OCI-LY1 (cell line): ENCODE measurements at regions not wholly inside any gene's neighbourhood (a gene's known extent, or its start where the extent isn't known, plus 50 kb on each side); places are given as distances from the start of the nearest gene placed in this dataset.

Source experiments
- EZH2 ChIP-seq: fragments of 200-600 bp; sonication (generic), shearing (Covaris generic); IDR thresholded peaks from 2 replicates; pipeline ENCODE4 v1.8.0; 2017; ENCODE audit warnings: borderline replicate concordance, mixed run types, mild to moderate bottlenecking, antibody characterized with exemption, low read length, moderate library complexity, mixed read lengths
- TF ChIP-seq, protein P1 (sequence below): fragments of 200-600 bp; sonication (generic), shearing (Covaris generic); IDR thresholded peaks from 2 replicates; pipeline ENCODE4 v1.5.1; 2017; ENCODE audit warnings: mild to moderate bottlenecking, antibody characterized with exemption, low read length, moderate library complexity, mixed read lengths

DNA sequence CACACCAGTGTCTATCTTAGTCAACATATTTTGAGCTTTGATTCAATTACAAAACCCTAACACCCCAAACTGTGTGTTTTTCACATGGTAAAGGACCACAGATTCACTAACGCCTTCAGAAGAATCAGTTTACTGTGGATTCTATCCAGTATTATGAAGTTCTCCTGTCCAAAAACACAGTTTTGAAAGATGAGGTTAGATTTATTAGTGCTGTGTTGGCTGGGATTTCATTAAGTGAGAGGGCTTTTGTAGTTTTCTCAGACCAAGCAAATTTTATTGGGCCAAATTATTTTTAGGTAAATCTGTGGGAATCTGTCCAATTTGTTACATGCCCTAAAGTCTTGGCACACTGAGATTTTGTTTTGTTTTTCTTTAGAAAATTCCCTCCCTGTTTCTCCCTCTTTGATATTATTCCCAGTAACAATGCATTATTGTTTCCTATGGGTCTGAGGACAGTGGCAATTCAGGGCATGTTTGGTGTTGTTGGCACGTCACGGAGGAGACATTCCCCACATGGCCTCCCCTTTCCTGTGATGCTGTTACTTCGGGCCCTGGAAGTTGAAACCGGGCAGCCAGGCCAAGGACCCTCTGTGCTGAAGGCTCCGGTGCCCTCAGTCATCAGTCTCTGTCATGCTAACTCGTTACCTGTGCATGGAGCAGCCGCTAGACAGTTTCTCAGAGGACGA, 87.5 kb upstream of the ALKAL2 start:
- TF ChIP-seq, protein P1, sequence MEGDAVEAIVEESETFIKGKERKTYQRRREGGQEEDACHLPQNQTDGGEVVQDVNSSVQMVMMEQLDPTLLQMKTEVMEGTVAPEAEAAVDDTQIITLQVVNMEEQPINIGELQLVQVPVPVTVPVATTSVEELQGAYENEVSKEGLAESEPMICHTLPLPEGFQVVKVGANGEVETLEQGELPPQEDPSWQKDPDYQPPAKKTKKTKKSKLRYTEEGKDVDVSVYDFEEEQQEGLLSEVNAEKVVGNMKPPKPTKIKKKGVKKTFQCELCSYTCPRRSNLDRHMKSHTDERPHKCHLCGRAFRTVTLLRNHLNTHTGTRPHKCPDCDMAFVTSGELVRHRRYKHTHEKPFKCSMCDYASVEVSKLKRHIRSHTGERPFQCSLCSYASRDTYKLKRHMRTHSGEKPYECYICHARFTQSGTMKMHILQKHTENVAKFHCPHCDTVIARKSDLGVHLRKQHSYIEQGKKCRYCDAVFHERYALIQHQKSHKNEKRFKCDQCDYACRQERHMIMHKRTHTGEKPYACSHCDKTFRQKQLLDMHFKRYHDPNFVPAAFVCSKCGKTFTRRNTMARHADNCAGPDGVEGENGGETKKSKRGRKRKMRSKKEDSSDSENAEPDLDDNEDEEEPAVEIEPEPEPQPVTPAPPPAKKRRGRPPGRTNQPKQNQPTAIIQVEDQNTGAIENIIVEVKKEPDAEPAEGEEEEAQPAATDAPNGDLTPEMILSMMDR: no peak
- TF ChIP-seq EZH2: no peak
